LNCAP (cell line): ENCODE measurements at regions not wholly inside any gene's neighbourhood (a gene's known extent, or its start where the extent isn't known, plus 50 kb on each side); places are given as distances from the start of the nearest gene placed in this dataset.

Source experiments
- CTCF ChIP-seq: fragments of 450-650 bp; IDR thresholded peaks from 2 replicates; pipeline ENCODE4 v1.5.1; 2017; ENCODE audit warnings: mild to moderate bottlenecking

- TF ChIP-seq CTCF = no peak
Observed at GRCh38 chr6:78132671-78133410, 480.0 kb downstream of the MEI4 start.

- no peak for TF ChIP-seq CTCF
Observed at GRCh38 chr6:78150425-78150824, 497.6 kb downstream of the MEI4 start.

- no peak for TF ChIP-seq CTCF
Observed at GRCh38 chr6:78153976-78154375, 501.1 kb downstream of the MEI4 start.

DNA sequence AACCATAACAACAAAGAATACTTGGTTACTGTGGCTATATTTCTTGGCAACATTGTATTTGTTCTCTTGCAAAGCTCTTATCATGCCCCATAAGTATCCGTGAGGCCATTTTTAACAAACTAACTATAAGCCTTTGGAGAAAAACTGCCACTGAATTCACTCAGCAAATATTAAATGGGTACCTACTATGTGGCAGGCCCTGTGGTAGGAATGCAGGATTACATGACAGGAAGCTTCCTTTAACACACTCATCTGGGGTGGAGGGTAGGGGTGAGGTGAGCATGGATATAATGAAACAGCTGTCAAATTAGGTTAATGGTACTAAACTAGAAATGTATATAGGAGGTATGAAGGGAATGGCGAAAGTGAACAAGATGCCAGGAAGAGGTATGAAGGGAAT, 504.8 kb downstream of the MEI4 start:
- no peak for TF ChIP-seq CTCF

DNA sequence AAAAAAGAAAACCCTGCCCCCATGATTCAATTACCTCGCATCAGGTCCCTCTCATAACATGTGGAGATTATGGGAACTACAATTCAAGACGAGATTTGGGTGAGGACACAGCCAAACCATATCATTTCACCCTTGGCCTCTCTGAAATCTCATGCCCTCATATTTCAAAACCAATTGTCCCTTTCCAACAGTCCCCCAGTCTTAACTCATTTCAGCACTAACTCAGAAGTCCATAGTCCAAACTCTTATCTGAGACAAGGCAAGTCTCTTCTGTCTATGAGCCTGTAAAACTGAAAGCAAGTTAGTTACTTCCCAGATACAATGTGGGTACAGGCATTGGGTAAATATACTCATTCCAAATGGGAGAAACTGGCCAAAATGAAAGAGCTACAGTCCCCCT, 536.1 kb downstream of the MEI4 start:
- TF ChIP-seq CTCF = no peak

- no peak for TF ChIP-seq CTCF
Observed at GRCh38 chr6:78192057-78192456, 539.2 kb downstream of the MEI4 start.

DNA sequence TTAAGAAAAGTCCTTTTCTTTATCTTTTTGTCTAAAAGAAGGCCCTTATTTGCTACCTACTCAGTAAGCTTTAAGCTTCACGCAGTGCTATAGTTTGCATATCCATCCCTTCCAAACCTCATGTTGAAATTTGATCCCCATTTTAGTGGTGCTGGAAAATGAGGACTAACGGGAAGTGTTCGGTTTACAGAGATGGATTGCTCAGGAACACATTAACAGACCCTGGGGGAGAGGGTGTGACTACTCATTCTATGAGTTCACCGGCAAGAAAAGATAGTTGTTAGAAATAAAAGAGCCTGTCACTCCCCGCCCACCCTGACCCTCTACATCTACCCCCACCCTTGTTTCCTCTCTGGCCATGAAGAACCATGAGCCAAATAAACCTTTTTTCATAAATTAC, 546.2 kb downstream of the MEI4 start:
- no peak for TF ChIP-seq CTCF

GRCh38 chr6:78222226-78222625, 569.4 kb downstream of the MEI4 start:
- no peak for TF ChIP-seq CTCF
